GM12878 (cell line): ENCODE measurements at regions not wholly inside any gene's neighbourhood (a gene's known extent, or its start where the extent isn't known, plus 50 kb on each side); places are given as distances from the start of the nearest gene placed in this dataset.
A peak's percentile ranks its signal among the peaks of the same experiment; 100 is the strongest.

Experiments
- ASH2L ChIP-seq: fragments of 300-600, 200-600 bp; sonication (generic); IDR thresholded peaks from 2 replicates; pipeline ENCODE4 v1.6.1; 2017; ENCODE audit warnings: low read depth, mild to moderate bottlenecking, borderline replicate concordance
- ATF3 ChIP-seq: IDR thresholded peaks from 2 replicates; pipeline ENCODE4 v1.6.1; 2011; ENCODE audit warnings: low read depth, mild to moderate bottlenecking, low read length, moderate library complexity, borderline replicate concordance; ENCODE audit errors: extremely low read depth
- BACH1 ChIP-seq: fragments of 450-650 bp; IDR thresholded peaks from 2 replicates; pipeline ENCODE4 v1.6.1; 2017; ENCODE audit warnings: mild to moderate bottlenecking, borderline replicate concordance
- BMI1 ChIP-seq: fragments of 450-650 bp; IDR thresholded peaks from 2 replicates; pipeline ENCODE4 v1.6.1; 2016; ENCODE audit warnings: mild to moderate bottlenecking, moderate library complexity, borderline replicate concordance
- CBFB ChIP-seq: IDR thresholded peaks from 2 replicates; pipeline ENCODE4 v1.6.1; 2016; ENCODE audit warnings: antibody characterized with exemption, low read depth
- CREM ChIP-seq: IDR thresholded peaks from 2 replicates; pipeline ENCODE4 v1.6.1; 2014; ENCODE audit warnings: antibody characterized with exemption, low read depth
- E2F8 ChIP-seq: fragments of 450-650 bp; IDR thresholded peaks from 2 replicates; pipeline ENCODE4 v1.6.1; 2018; ENCODE audit warnings: mild to moderate bottlenecking, low read depth, moderate library complexity; ENCODE audit not compliant: partially characterized antibody
- EED ChIP-seq: sonication (generic); IDR thresholded peaks from 2 replicates; pipeline ENCODE4 v1.6.1; 2016; ENCODE audit warnings: antibody characterized with exemption, low read depth
- ESRRA ChIP-seq: IDR thresholded peaks from 2 replicates; pipeline ENCODE4 v1.6.1; 2012; ENCODE audit warnings: mild to moderate bottlenecking, low read length, improper control_type of control experiment
- IRF3 ChIP-seq: fragments of 450-650 bp; IDR thresholded peaks from 2 replicates; pipeline ENCODE4 v1.6.1; 2014; ENCODE audit warnings: mild to moderate bottlenecking
- JUNB ChIP-seq: IDR thresholded peaks from 2 replicates; pipeline ENCODE4 v1.6.1; 2016; ENCODE audit warnings: antibody characterized with exemption, mild to moderate bottlenecking
- KLF5 ChIP-seq: fragments of 450-650 bp; IDR thresholded peaks from 2 replicates; pipeline ENCODE4 v1.6.1; 2014; ENCODE audit warnings: mild to moderate bottlenecking; ENCODE audit not compliant: partially characterized antibody
- LARP7 ChIP-seq: fragments of 450-650 bp; IDR thresholded peaks from 2 replicates; pipeline ENCODE4 v1.6.1; 2017; ENCODE audit warnings: mild to moderate bottlenecking
- NFXL1 ChIP-seq: fragments of 450-650 bp; IDR thresholded peaks from 2 replicates; pipeline ENCODE4 v1.6.1; 2017; ENCODE audit warnings: antibody characterized with exemption, mild to moderate bottlenecking, borderline replicate concordance
- NR2C2 ChIP-seq: IDR thresholded peaks from 2 replicates; pipeline ENCODE4 v1.6.1; 2011; ENCODE audit warnings: borderline replicate concordance, low read depth; ENCODE audit not compliant: control insufficient read depth, insufficient read length
- PAX5 ChIP-seq: IDR thresholded peaks from 2 replicates; pipeline ENCODE4 v1.6.1; 2011; ENCODE audit warnings: low read depth, low read length, borderline replicate concordance
- PRDM15 ChIP-seq: fragments of 450-650 bp; formaldehyde crosslinking; IDR thresholded peaks from 2 replicates; pipeline ENCODE4 v1.4.0; 2020; ENCODE audit warnings: mild to moderate bottlenecking, moderate library complexity
- RB1 ChIP-seq: fragments of 450-650 bp; formaldehyde crosslinking; IDR thresholded peaks from 2 replicates; pipeline ENCODE4 v1.6.1; 2017; ENCODE audit warnings: mild to moderate bottlenecking, borderline replicate concordance
- RELA ChIP-seq: fragments of 450-650 bp; IDR thresholded peaks from 2 replicates; pipeline ENCODE4 v1.8.0; 2014; ENCODE audit warnings: borderline replicate concordance; ENCODE audit not compliant: partially characterized antibody
- RUNX3 ChIP-seq: IDR thresholded peaks from 2 replicates; pipeline ENCODE4 v1.6.1; 2012; ENCODE audit warnings: low read length, inconsistent platforms
- SMAD5 ChIP-seq: IDR thresholded peaks from 2 replicates; pipeline ENCODE4 v1.6.1; 2016; ENCODE audit warnings: antibody characterized with exemption, low read depth
- STAT3 ChIP-seq: IDR thresholded peaks from 2 replicates; pipeline ENCODE4 v1.6.1; 2011; ENCODE audit warnings: low read depth, low read length, improper control_type of control experiment
- WRNIP1 ChIP-seq: IDR thresholded peaks from 2 replicates; pipeline ENCODE4 v1.6.1; 2011; ENCODE audit warnings: low read depth, low read length, improper control_type of control experiment, borderline replicate concordance
- ZBED1 ChIP-seq: IDR thresholded peaks from 2 replicates; pipeline ENCODE4 v1.6.1; 2016; ENCODE audit warnings: borderline replicate concordance
- ZNF207 ChIP-seq: fragments of 450-650 bp; IDR thresholded peaks from 2 replicates; pipeline ENCODE4 v1.6.1; 2014; ENCODE audit warnings: antibody characterized with exemption, mild to moderate bottlenecking, borderline replicate concordance
- ZNF217 ChIP-seq: fragments of 450-650 bp; IDR thresholded peaks from 2 replicates; pipeline ENCODE4 v1.6.1; 2017; ENCODE audit warnings: antibody characterized with exemption, mild to moderate bottlenecking
- ZNF384 ChIP-seq: IDR thresholded peaks from 2 replicates; pipeline ENCODE4 v1.6.1; 2012; ENCODE audit warnings: low read depth, mild to moderate bottlenecking, low read length, improper control_type of control experiment, borderline replicate concordance

- 0 out of 2 replicates have a peak, but pooled peaks have one; percentile 47 for TF ChIP-seq PAX5
- TF ChIP-seq RB1: no peak
- TF ChIP-seq ESRRA: no peak
- TF ChIP-seq ZNF384: no peak
- no peak for TF ChIP-seq SMAD5
- TF ChIP-seq LARP7: no peak
- peak; percentile 31; the same call in 1 of the 2 replicates for TF ChIP-seq EED
- no peak for TF ChIP-seq ATF3
- TF ChIP-seq NFXL1: no peak
- TF ChIP-seq CREM: no peak
- 0 out of 2 replicates have a peak, but pooled peaks have one; percentile 47 for TF ChIP-seq ZNF217
- no peak for TF ChIP-seq ZNF207
- peak; percentile 73 for TF ChIP-seq JUNB
- peak; percentile 90 for TF ChIP-seq RUNX3
- TF ChIP-seq ZBED1: no peak; the same call in 1 of the 2 replicates
- TF ChIP-seq WRNIP1: no peak
- TF ChIP-seq BACH1: peak; percentile 70; the same call in 1 of the 2 replicates
- peak; percentile 70 for TF ChIP-seq BMI1
- no peak for TF ChIP-seq IRF3
- no peak for TF ChIP-seq KLF5
- TF ChIP-seq RELA: no peak
- no peak for TF ChIP-seq ASH2L
- no peak for TF ChIP-seq E2F8
- TF ChIP-seq CBFB: no peak
- no peak for TF ChIP-seq PRDM15 (CRISPR knock-in tag)
- no peak for TF ChIP-seq STAT3
- TF ChIP-seq NR2C2: no peak
Observed at GRCh38 chr13:78193846-78194245, 275.2 kb upstream of the EDNRB start (continued).
